Lower lobe of right lung (tissue), 2 donors: ENCODE measurements at regions not wholly inside any gene's neighbourhood (a gene's known extent, or its start where the extent isn't known, plus 50 kb on each side); places are given as distances from the start of the nearest gene placed in this dataset.

Experiments used
- ATAC-seq, 2 donors: fragments of 200-7000 bp; cut with Tn5 transposase; one replicate each; pipeline ENCODE4 v1.9.1; 2020 to 2022; ENCODE audit warnings: mild to moderate bottlenecking in 2 of 2, moderate library complexity in 2 of 2
- DNase-seq: peaks from one replicate; pipeline ENCODE4 v3.0.0-alpha.2; 2020
- H3K27ac ChIP-seq: fragments of 200-600 bp; one replicate; pipeline ENCODE4 v1.8.0; 2022
- H3K27me3 ChIP-seq: fragments of 200-600 bp; one replicate; pipeline ENCODE4 v1.8.0; 2022; ENCODE audit warnings: low read depth
- H3K36me3 ChIP-seq: fragments of 200-600 bp; one replicate; pipeline ENCODE4 v1.8.0; 2022; ENCODE audit warnings: mild to moderate bottlenecking
- H3K4me1 ChIP-seq: fragments of 200-600 bp; one replicate; pipeline ENCODE4 v1.8.0; 2022
- H3K4me3 ChIP-seq: fragments of 200-600 bp; one replicate; pipeline ENCODE4 v1.8.0; 2022; ENCODE audit warnings: mild to moderate bottlenecking
- H3K9me3 ChIP-seq: fragments of 200-600 bp; one replicate; pipeline ENCODE4 v1.8.0; 2022
- CTCF ChIP-seq: fragments of 200-600 bp; IDR thresholded peaks from one replicate; pipeline ENCODE4 v1.8.0; 2022; ENCODE audit warnings: antibody characterized with exemption, mild to moderate bottlenecking
- intact Hi-C: fragments of 100-400 bp; cut with DNase I; formaldehyde crosslinking; loops from one replicate; pipeline ENCODE4 v1.11.0; 2022
- donor health status: DM: no; HTN: yes; CAD: no; lungs with severe emphysema.

DNA sequence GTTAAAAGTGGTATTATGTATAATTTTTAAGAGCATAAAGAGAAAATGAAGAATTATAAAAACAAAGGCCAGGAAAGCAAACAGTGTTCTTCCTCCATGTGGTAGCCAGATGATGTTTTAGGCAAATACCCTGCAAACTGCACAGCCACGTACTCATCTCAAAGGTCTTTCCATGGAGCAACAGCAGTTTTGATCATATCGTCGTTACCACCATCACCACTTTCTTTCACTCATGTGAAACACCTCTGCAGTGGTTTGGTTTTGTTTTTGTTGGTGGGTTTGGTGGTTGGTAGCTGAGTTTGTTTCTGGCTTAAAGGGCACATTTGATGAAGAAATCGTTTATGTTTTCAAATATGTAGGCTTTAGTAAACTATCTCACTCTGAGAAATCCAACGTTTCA is 229.9 kb upstream of the AMELY start:
- no peak overlapping the region for H3K4me3 ChIP-seq
- H3K4me1 ChIP-seq: no peaks in the 10 kb centered on the region
- DNase-seq: no peak
- H3K9me3 ChIP-seq: no peaks in the 10 kb centered on the region
- TF ChIP-seq CTCF: no peak
- no peak for ATAC-seq
- no peak overlapping the region for H3K27ac ChIP-seq
- no peaks in the 10 kb centered on the region for H3K27me3 ChIP-seq
- no peaks in the 10 kb centered on the region for H3K36me3 ChIP-seq
- intact Hi-C loops: no loop called here
